ENCODE measurements at regions not wholly inside any gene's neighbourhood (a gene's known extent, or its start where the extent isn't known, plus 50 kb on each side); places are given as distances from the start of the nearest gene placed in this dataset.

DNA sequence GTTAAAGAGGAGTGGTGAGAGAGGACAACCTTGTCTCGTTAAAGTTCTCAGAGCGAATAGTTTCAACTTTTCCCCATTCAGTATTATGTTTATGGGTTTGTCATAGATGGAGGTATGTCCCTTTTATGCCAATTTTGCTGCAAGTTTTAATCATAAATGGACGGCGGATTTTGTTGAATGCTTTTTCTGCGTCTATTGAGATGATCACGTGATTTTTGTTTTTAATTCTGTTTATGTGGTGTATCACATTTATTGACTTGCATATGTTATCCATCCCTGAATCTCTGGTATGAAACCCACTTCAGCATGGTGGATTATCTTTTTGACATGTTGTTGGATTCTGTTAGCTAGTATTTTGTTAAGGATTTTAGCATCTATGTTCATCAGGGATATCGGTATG, 1123.8 kb upstream of the KLHL29 start:
- DNase-seq (ENCODE audit: low spot score): no peak

DNA sequence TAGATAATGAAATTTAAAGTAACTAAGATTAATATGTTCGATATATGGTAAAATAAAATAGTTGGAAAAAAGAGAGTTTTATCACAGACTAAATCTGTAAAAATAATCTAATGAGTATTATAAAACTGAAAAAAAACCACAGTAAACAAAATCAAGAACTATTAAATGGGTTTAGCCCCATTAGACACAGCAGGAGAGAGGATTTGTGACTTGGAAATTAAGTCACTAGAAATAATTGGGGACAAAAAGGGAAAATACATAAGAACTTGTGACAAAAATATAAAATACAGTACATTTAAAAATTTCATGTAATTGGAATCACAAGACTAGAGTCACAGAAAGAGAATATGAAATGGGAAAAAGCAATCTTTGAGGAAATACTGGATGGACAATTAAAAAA, 1114.6 kb upstream of the KLHL29 start:
- no peak for DNase-seq (ENCODE audit: low spot score)

- no peak for DNase-seq (ENCODE audit: low spot score)
Measured at GRCh38 chr2:22273853-22274252, 1111.1 kb upstream of the KLHL29 start.

GRCh38 chr2:22274661-22275060, 1110.3 kb upstream of the KLHL29 start:
- no peak for DNase-seq (ENCODE audit: low spot score)

DNA sequence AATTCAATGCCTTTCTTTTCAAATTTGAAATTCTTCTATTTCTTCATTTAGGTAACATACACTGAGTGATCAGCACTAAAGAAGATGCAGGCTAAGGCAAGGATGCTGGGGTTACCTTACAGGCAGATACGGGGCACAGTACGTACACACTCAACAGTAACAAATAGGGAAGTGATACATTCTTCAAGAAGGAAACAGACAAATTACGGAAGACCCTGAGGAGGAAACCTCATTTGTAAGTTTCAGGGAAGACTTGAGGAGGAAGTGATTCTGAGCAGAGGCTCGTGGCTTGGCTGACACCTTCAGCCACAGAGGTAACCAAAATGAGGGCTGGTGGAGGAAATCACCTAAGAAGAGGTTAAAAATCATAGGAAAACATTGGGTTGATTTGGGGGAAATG, 1108.3 kb upstream of the KLHL29 start:
- DNase-seq (ENCODE audit: low spot score): no peak

DNA sequence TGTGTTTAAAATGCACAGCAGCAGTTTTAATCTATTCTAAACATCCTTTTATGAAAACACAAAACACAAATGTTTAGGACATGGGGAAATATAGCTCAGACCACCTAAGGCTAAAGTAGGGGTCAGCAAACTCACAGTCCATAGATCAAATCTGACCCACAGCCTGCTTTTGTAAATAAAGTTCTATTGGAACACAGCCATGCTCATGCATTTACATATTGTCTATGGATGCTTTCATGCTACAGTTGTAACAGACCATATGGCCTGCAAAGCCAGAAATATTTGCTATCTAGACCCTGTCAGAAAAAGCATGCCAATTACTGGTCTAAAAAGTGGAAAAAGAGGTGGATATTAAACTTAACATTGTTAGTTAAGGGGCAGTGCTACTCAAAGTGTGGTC, 1105.4 kb upstream of the KLHL29 start:
- no peak for DNase-seq (ENCODE audit: low spot score)

DNA sequence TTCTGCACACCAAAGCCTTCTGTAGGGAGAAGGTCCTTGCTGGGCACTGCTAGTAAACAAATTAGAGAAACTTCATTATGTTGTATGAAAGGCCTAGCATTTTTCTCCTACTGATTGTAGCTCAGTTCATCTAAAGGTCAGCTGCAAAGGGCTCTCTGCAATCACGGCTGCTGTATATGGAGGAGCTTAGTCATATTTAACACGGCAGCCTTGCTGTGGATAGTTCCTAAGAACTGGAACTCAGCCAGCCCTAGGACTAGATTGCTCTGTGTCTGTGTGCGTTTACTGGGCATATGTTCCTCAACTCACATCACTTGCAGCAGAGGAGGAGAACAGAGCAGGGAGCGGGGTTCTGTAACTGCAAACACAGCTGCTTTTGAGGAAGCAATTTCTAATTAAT, 1103.9 kb upstream of the KLHL29 start:
- no peak for DNase-seq (ENCODE audit: low spot score)

- no peak for DNase-seq (ENCODE audit: low spot score)
Measured at GRCh38 chr2:22282220-22282619, 1102.8 kb upstream of the KLHL29 start.

DNA sequence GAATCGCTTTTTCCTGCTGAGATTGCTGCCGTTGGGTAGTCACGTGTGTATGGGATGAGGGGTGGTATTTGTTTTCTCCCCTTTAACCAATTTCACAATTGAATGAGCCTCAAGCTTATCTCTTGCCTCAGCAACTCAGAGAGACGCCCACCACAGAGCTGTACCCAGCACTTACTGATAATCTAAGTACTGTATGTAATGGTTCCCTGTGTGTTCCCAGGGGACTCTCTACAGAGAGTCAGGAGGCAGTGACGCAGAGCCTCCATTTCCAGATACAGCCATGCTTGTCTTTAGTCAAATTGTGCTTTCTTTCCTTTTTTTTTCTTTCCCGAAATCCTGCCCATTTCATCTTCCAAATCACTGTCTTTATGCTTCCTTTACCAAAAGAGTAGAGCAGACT, 1102.1 kb upstream of the KLHL29 start:
- DNase-seq (ENCODE audit: low spot score): no peak

- no peak for DNase-seq (ENCODE audit: low spot score)
Measured at GRCh38 chr2:22283436-22283835, 1101.5 kb upstream of the KLHL29 start.

GRCh38 chr2:22290302-22290701, 1094.7 kb upstream of the KLHL29 start:
- no peak for DNase-seq (ENCODE audit: low spot score)

DNA sequence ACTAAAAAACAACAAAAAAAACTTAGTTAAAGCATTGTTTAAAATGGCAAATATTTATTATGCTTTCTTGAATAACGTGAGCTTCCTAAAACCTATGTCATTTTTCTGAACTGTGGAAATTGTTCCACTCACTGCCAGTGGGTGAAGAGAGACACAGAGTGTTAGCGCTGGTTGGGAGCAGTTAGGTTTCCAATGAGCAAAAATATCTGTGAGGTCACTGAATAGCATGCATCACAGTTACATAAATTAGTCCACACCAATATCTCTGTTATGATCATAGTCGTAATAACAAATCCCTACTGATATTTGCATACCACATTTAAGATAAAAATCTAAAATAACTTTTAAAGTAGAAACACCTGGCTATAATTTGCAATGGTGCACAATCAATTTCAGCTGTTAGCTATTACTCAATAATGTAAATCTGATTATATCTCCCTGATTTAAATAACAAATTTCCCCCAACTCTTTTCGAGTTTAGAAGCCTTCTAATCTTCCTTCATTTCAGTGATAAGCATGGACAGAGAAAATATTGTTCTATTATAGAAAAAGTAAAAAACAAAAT, 1094.0 kb upstream of the KLHL29 start:
- DNase-seq (ENCODE audit: low spot score): no peak

GRCh38 chr2:22301228-22301627, 1083.8 kb upstream of the KLHL29 start:
- no peak for DNase-seq (ENCODE audit: low spot score)

- no peak for DNase-seq (ENCODE audit: low spot score)
Measured at GRCh38 chr2:22326250-22326649, 1058.7 kb upstream of the KLHL29 start.

- DNase-seq (ENCODE audit: low spot score): no peak
Measured at GRCh38 chr2:22329211-22330154, 1055.5 kb upstream of the KLHL29 start.

GRCh38 chr2:22336414-22336813, 1048.6 kb upstream of the KLHL29 start:
- DNase-seq (ENCODE audit: low spot score): no peak

DNA sequence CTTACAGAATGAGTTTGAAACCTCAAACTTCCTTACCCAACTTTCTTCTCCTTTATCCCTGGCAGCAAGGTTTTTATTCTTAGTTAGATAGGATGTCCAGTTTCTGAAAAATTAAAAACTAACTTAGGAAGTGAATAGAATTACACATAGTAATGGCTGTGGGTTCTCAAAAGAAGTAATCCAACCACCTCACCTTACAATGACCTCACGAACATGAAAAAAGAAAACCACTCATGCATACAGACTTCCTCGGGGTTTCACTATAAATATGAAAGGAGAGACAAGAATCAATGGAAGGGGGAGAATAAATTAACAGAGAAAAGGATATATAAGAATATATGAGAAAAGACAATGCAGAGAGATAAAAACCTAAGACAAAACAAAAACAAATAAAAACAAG, 1044.3 kb upstream of the KLHL29 start:
- DNase-seq (ENCODE audit: low spot score): no peak

DNA sequence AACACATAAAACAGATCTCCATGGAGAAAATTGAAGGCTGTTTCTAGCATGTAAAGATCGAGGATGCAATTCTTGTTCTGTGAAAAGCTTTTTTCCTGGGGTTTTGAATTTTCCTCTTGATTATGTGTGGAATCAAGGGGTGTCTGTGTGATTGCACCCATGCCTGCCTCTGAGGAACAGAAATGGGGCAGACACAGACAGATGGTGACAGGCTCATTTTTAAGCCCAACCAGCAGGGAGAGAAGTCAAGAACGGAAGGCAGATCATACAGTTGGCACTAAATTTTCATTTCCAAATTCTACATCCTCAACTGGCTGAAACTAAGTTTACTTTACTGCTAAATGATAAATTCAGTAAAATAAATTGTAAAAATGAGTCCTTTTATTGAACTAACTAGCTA, 1037.7 kb upstream of the KLHL29 start:
- no peak for DNase-seq (ENCODE audit: low spot score)

- DNase-seq (ENCODE audit: low spot score): no peak
Measured at GRCh38 chr2:22350621-22351020, 1034.4 kb upstream of the KLHL29 start.

DNA sequence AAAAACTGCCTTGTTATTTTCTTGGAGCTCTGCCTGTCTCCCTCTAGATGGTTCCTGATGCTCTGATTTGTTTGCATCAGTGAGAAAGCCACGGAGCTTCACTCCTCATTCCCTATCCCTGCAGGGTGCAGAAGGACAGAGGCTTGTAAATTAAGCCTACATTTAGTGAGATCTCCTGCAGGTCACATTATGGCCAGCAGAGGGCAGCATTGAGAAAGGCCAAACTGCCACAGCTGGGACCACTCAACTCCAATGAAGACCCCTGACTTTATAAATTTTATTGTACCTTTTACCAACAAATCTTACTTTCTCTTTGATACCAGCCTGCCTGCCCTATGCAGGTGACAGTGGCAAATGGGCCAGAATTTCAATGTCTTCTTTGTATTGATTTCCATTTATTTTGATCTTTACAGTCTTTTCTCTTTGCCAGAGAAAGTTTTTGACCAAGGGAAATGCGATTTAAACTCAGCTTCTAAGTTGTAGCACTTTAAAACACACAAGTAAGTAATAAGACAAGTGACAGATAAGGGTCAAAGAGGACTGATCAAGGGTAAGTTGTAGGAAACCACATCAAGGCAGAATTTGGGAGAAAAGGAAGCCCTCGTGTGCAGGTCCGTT, 1029.1 kb upstream of the KLHL29 start:
- peak; percentile 11 for DNase-seq (ENCODE audit: low spot score)

DNA sequence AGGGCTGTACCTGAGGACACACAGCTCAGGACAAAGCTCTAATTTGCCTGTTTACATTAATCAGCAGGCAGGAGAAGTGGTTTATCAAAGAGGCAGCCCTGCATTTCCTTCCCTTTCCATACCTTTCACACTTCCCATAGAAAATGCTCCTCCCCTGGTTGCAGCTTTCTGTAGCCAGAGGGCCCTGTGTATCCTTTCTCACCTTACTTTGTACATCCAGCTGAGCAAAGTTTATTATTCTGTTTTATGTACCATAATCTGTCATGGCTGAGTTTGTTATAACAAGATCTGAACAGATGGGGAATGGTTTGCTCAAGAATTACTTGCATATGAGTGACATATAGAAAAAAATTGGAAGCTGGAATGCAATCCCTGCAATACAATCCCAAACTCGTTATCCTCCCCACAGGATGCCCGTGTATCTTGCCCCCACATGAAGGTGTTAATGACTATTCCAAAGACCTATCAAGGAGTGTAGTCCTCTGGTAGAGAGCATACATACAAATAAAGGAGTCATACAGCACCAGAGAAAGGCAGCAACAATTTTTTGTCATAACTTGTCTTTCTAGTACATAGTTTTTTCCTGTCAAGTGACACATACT, 1025.8 kb upstream of the KLHL29 start:
- DNase-seq (ENCODE audit: low spot score): no peak

DNA sequence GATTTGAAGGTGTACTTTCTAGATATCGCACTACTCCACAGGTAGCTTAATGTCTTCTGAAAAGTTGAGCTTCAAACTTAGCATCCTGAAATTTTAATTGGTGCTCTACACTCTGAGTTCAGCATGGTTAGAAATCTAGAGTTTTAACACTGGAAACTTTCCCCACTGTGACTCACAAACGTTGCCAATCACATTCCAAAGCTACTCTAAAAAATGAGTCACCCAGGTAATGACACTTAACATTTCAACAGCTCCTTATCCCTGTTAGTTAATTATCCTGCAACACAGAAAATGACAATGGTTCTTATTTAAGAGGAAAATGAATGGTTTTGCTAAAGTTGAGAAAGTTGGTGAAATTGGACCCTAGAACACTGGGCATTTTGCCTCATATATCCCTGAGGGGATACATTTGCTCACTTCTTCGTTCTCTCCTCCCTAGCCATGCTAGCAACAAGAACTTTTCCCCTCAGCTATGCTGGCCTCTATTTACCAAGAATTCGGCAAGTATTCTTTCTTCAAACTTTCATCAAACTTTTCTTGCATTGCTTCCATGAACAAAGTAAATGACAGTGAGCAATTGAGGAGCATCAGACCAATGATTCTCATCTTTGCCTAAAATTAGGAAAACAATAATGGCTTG, 1024.1 kb upstream of the KLHL29 start:
- DNase-seq (ENCODE audit: low spot score): peak; percentile 5

Measured in SW480 (cell line).